Astrocyte (in vitro differentiated cells and primary cell): ENCODE measurements at regions not wholly inside any gene's neighbourhood (a gene's known extent, or its start where the extent isn't known, plus 50 kb on each side); places are given as distances from the start of the nearest gene placed in this dataset.
"Not testable (repeated sequence)": the region's sequence is repeated elsewhere in the genome, so short reads cannot be mapped to it uniquely, and the experiment has no call there.

Experiments
- DNase-seq: peaks from one replicate; pipeline ENCODE4 v3.0.0-alpha.2; 2010; ENCODE audit warnings: low read depth
- FAIRE-seq: peaks from 2 replicates; lab custom pipeline; 2011; peaks lifted over from hg19 to GRCh38; lab: Jason Lieb, UNC
- H2AFZ ChIP-seq: 2 replicates; pipeline ENCODE4 v1.6.0; 2012; ENCODE audit warnings: low read depth, low read length, inconsistent platforms
- H3K27ac ChIP-seq: 2 replicates; pipeline ENCODE4 v1.5.1; 2011; ENCODE audit warnings: low read depth, low read length, inconsistent platforms
- H3K27me3 ChIP-seq: 2 replicates; pipeline ENCODE4 v1.6.0; 2011; ENCODE audit warnings: low read length, inconsistent platforms; ENCODE audit not compliant: insufficient read depth
- H3K36me3 ChIP-seq: 2 replicates; pipeline ENCODE4 v1.5.1; 2011; ENCODE audit warnings: low read length, inconsistent platforms; ENCODE audit not compliant: insufficient read depth
- H3K4me1 ChIP-seq: 2 replicates; pipeline ENCODE4 v1.5.1; 2011; ENCODE audit warnings: low read length, inconsistent platforms; ENCODE audit not compliant: insufficient read depth
- H3K4me2 ChIP-seq: 2 replicates; pipeline ENCODE4 v1.6.0; 2012; ENCODE audit warnings: low read length, inconsistent platforms
- H3K4me3 ChIP-seq: 2 replicates; pipeline ENCODE4 v1.5.1; 2011; ENCODE audit warnings: low read depth, mild to moderate bottlenecking, low read length, inconsistent platforms; ENCODE audit not compliant: insufficient read depth
- H3K79me2 ChIP-seq: 2 replicates; pipeline ENCODE4 v1.6.0; 2012; ENCODE audit warnings: mild to moderate bottlenecking, low read length, inconsistent platforms; ENCODE audit not compliant: insufficient read depth
- H3K9ac ChIP-seq: 2 replicates; pipeline ENCODE4 v1.6.0; 2012; ENCODE audit warnings: mild to moderate bottlenecking, low read length, inconsistent platforms
- H3K9me3 ChIP-seq: 2 replicates; pipeline ENCODE4 v1.5.1; 2012; ENCODE audit warnings: low read depth, mild to moderate bottlenecking, low read length, inconsistent platforms; ENCODE audit not compliant: insufficient read depth
- H4K20me1 ChIP-seq: 2 replicates; pipeline ENCODE4 v1.6.0; 2012; ENCODE audit warnings: low read length, inconsistent platforms; ENCODE audit not compliant: insufficient read depth
- H3K27ac Mint-ChIP-seq: one replicate; pipeline ENCODE4 v1.8.0; 2021; ENCODE audit warnings: mild to moderate bottlenecking, mixed read lengths; ENCODE audit not compliant: unreplicated experiment
- H3K27me3 Mint-ChIP-seq: one replicate; pipeline ENCODE4 v1.8.0; 2021; ENCODE audit warnings: low read depth, mixed read lengths; ENCODE audit not compliant: unreplicated experiment
- H3K36me3 Mint-ChIP-seq: one replicate; pipeline ENCODE4 v1.8.0; 2021; ENCODE audit warnings: low read depth, mixed read lengths; ENCODE audit not compliant: unreplicated experiment
- H3K4me1 Mint-ChIP-seq: one replicate; pipeline ENCODE4 v1.8.0; 2021; ENCODE audit warnings: low read depth, mixed read lengths; ENCODE audit not compliant: unreplicated experiment
- H3K4me3 Mint-ChIP-seq: one replicate; pipeline ENCODE4 v1.8.0; 2021; ENCODE audit warnings: mild to moderate bottlenecking, moderate library complexity, mixed read lengths; ENCODE audit not compliant: unreplicated experiment
- H3K9me3 Mint-ChIP-seq: one replicate; pipeline ENCODE4 v1.8.0; 2021; ENCODE audit warnings: mild to moderate bottlenecking, mixed read lengths; ENCODE audit not compliant: unreplicated experiment
- EZH2 ChIP-seq: IDR thresholded peaks from 2 replicates; pipeline ENCODE4 v1.6.1; 2012; ENCODE audit warnings: mild to moderate bottlenecking, low read length, inconsistent platforms; ENCODE audit not compliant: insufficient read depth
- TF ChIP-seq, protein P1 (sequence below): IDR thresholded peaks from 2 replicates; pipeline ENCODE4 v1.5.1; 2011; ENCODE audit warnings: low read depth, mild to moderate bottlenecking, inconsistent platforms, low read length, moderate library complexity; ENCODE audit not compliant: insufficient read depth

DNA sequence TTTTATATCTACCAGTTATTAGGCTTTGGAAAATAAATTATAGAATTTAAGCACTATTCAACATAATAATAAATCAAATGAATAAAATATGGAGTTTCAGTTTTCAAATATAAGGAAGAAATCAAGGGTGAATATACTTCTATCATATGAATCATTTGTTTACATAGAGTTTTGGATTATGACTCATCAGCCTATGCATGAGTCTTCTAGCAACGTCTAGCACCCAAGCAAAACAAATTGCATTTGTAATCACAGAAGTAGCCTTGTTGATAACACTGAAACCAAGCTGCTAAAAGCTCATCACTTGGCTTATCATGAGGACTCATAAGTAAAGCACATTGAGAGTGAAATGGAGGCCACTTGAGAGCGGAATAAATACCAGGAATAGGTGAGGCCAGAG lies 434.6 kb downstream of the PCDH11X start:
- no peaks in the 10 kb centered on the region for H4K20me1 ChIP-seq
- H3K4me3 Mint-ChIP-seq, result no peak overlapping the region
- no peak overlapping the region for H3K27ac ChIP-seq
- no peak overlapping the region for H3K27ac Mint-ChIP-seq
- H3K36me3 Mint-ChIP-seq, result no peaks in the 10 kb centered on the region
- H3K4me3 ChIP-seq, result no peak overlapping the region
- no peak overlapping the region for H3K9ac ChIP-seq
- no peak overlapping the region for H2AFZ ChIP-seq
- H3K4me1 Mint-ChIP-seq, result no peaks in the 10 kb centered on the region
- H3K27me3 Mint-ChIP-seq, result no peaks in the 10 kb centered on the region
- FAIRE-seq (no peak), DNase-seq (no peak)
- no peaks in the 10 kb centered on the region for H3K9me3 Mint-ChIP-seq
- TF ChIP-seq EZH2, result no peak
- TF ChIP-seq, protein P1, sequence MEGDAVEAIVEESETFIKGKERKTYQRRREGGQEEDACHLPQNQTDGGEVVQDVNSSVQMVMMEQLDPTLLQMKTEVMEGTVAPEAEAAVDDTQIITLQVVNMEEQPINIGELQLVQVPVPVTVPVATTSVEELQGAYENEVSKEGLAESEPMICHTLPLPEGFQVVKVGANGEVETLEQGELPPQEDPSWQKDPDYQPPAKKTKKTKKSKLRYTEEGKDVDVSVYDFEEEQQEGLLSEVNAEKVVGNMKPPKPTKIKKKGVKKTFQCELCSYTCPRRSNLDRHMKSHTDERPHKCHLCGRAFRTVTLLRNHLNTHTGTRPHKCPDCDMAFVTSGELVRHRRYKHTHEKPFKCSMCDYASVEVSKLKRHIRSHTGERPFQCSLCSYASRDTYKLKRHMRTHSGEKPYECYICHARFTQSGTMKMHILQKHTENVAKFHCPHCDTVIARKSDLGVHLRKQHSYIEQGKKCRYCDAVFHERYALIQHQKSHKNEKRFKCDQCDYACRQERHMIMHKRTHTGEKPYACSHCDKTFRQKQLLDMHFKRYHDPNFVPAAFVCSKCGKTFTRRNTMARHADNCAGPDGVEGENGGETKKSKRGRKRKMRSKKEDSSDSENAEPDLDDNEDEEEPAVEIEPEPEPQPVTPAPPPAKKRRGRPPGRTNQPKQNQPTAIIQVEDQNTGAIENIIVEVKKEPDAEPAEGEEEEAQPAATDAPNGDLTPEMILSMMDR, result no peak
- no peaks in the 10 kb centered on the region for H3K27me3 ChIP-seq
- no peaks in the 10 kb centered on the region for H3K36me3 ChIP-seq
- no peaks in the 10 kb centered on the region for H3K4me1 ChIP-seq
- H3K9me3 ChIP-seq, result no peaks in the 10 kb centered on the region
- no peak overlapping the region for H3K4me2 ChIP-seq
- no peaks in the 10 kb centered on the region for H3K79me2 ChIP-seq

DNA sequence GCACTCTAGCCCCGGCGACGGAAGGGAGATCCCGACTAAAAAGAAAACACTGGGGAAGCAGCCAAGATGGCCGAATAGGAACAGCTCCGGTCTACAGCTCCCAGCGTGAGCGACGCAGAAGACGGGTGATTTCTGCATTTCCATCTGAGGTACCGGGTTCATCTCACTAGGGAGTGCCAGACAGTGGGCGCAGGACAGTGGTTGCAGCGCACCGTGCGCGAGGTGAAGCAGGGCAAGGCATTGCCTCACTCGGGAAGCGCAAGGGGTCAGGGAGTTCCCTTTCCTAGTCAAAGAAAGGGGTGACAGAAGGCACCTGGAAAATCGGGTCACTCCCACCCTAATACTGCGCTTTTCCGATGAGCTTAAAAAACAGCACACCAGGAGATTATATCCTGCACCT lies 435.8 kb downstream of the PCDH11X start:
- H3K4me3 ChIP-seq, H2AFZ ChIP-seq, H3K79me2 ChIP-seq, H4K20me1 ChIP-seq, H3K4me1 ChIP-seq, H3K27ac Mint-ChIP-seq, FAIRE-seq, H3K36me3 Mint-ChIP-seq, H3K9me3 Mint-ChIP-seq, H3K9ac ChIP-seq, H3K4me3 Mint-ChIP-seq, H3K4me1 Mint-ChIP-seq, H3K9me3 ChIP-seq, H3K36me3 ChIP-seq, H3K27me3 Mint-ChIP-seq, DNase-seq, H3K27ac ChIP-seq, H3K4me2 ChIP-seq, H3K27me3 ChIP-seq: not testable (repeated sequence)

DNA sequence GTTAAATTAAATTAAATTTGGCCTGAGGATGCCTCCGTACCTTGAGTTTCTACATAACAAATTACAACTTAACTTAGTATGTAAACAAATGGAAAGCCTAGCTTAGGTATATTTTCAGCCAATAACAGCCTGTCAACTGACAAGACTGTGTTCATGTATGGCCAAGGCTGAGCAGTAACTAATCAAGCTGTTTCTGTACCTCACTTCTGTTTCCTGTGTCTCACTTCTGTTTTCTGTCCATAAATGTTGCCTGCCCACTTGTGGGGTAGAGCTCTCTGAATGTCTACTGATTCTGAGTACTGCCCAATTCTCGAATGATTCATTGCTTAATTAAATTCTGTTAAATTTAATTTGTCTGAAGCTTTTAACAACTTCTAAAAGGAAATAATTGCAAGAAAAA lies 445.2 kb downstream of the PCDH11X start:
- H3K4me1 ChIP-seq, result no peaks in the 10 kb centered on the region
- H3K79me2 ChIP-seq, result no peaks in the 10 kb centered on the region
- no peaks in the 10 kb centered on the region for H3K27me3 ChIP-seq
- no peaks in the 10 kb centered on the region for H3K36me3 Mint-ChIP-seq
- H3K9ac ChIP-seq, result no peak overlapping the region
- H3K27ac ChIP-seq, result no peak overlapping the region
- DNase-seq (no peak), FAIRE-seq (no peak)
- no peaks in the 10 kb centered on the region for H3K9me3 ChIP-seq
- no peak overlapping the region for H3K4me3 Mint-ChIP-seq
- H2AFZ ChIP-seq, result no peak overlapping the region
- no peak overlapping the region for H3K4me3 ChIP-seq
- TF ChIP-seq EZH2, result no peak
- TF ChIP-seq, protein P1, result no peak
- no peaks in the 10 kb centered on the region for H3K4me1 Mint-ChIP-seq
- no peaks in the 10 kb centered on the region for H3K27me3 Mint-ChIP-seq
- H3K9me3 Mint-ChIP-seq, result no peaks in the 10 kb centered on the region
- H4K20me1 ChIP-seq, result no peaks in the 10 kb centered on the region
- H3K36me3 ChIP-seq, result no peaks in the 10 kb centered on the region
- no peak overlapping the region for H3K4me2 ChIP-seq
- H3K27ac Mint-ChIP-seq, result no peak overlapping the region
